Adipocyte (in vitro differentiated cells): ENCODE measurements at regions not wholly inside any gene's neighbourhood (a gene's known extent, or its start where the extent isn't known, plus 50 kb on each side); places are given as distances from the start of the nearest gene placed in this dataset.
A peak's percentile ranks its signal among the peaks of the same experiment; 100 is the strongest.
"Not testable (repeated sequence)": the region's sequence is repeated elsewhere in the genome, so short reads cannot be mapped to it uniquely, and the experiment has no call there.

Experiments
- DNase-seq: peaks from one replicate; pipeline ENCODE4 v3.0.0-alpha.2; 2015; ENCODE audit warnings: low read depth
- H3K27me3 ChIP-seq: replicated peaks from 2 replicates; pipeline ENCODE4 v1.7.0; 2013; ENCODE audit warnings: mild to moderate bottlenecking, low read length, moderate library complexity; ENCODE audit not compliant: control insufficient read depth, insufficient read depth
- H3K36me3 ChIP-seq: 2 replicates; pipeline ENCODE4 v1.7.0; 2013; ENCODE audit warnings: low read length, mild to moderate bottlenecking, moderate library complexity; ENCODE audit not compliant: control insufficient read depth, insufficient read depth, severe bottlenecking
- H3K4me1 ChIP-seq: 2 replicates; pipeline ENCODE4 v1.7.0; 2013; ENCODE audit warnings: mild to moderate bottlenecking, low read length, moderate library complexity; ENCODE audit not compliant: control insufficient read depth, insufficient read depth
- H3K4me3 ChIP-seq: 2 replicates; pipeline ENCODE4 v1.7.0; 2013; ENCODE audit warnings: mild to moderate bottlenecking, low read length, moderate library complexity
- H3K9ac ChIP-seq: 2 replicates; pipeline ENCODE4 v1.7.0; 2013; ENCODE audit warnings: mild to moderate bottlenecking, low read length, moderate library complexity
- H3K9me3 ChIP-seq: 2 replicates; pipeline ENCODE4 v1.7.0; 2013; ENCODE audit warnings: mild to moderate bottlenecking, low read length, moderate library complexity; ENCODE audit not compliant: control insufficient read depth

GRCh38 chr16:86072328-86073102 lies 173.6 kb downstream of the IRF8 start:
- Histone ChIP-seq H3K36me3 (no peaks in the 10 kb centered on the region), H3K4me1 (no peaks in the 10 kb centered on the region), H3K9ac (no peak overlapping the region), H3K27me3 (peaks cover 66% of the 10 kb centered on the region), H3K4me3 (no peak overlapping the region), H3K9me3 (no peaks in the 10 kb centered on the region)
- DNase-seq: peak; percentile 90

GRCh38 chr16:86073103-86073625 lies 174.2 kb downstream of the IRF8 start:
- H3K27me3 ChIP-seq: peaks cover 70% of the 10 kb centered on the region

GRCh38 chr16:86073763-86074493 lies 175.0 kb downstream of the IRF8 start:
- H3K27me3 ChIP-seq: peaks cover 69% of the 10 kb centered on the region
- no peaks in the 10 kb centered on the region for H3K36me3 ChIP-seq
- H3K9ac ChIP-seq: no peak overlapping the region
- H3K9me3 ChIP-seq: no peaks in the 10 kb centered on the region
- H3K4me3 ChIP-seq: no peak overlapping the region
- DNase-seq: no peak
- no peaks in the 10 kb centered on the region for H3K4me1 ChIP-seq

More at GRCh38 chr16:86073103-86073625, 174.2 kb downstream of the IRF8 start:
- no peaks in the 10 kb centered on the region for H3K36me3 ChIP-seq
- DNase-seq: no peak
- H3K4me3 ChIP-seq: no peak overlapping the region
- no peaks in the 10 kb centered on the region for H3K4me1 ChIP-seq
- H3K9me3 ChIP-seq: no peaks in the 10 kb centered on the region
- H3K9ac ChIP-seq: no peak overlapping the region

- no peaks in the 10 kb centered on the region for H3K9me3 ChIP-seq
- no peak for DNase-seq
- no peaks in the 10 kb centered on the region for H3K36me3 ChIP-seq
- H3K9ac ChIP-seq: no peak overlapping the region
- H3K4me3 ChIP-seq: no peak overlapping the region
- peaks cover 71% of the 10 kb centered on the region for H3K27me3 ChIP-seq
- H3K4me1 ChIP-seq: no peaks in the 10 kb centered on the region
Measured at GRCh38 chr16:86074651-86075487, 175.9 kb downstream of the IRF8 start.

- Histone ChIP-seq H3K9ac (no peak overlapping the region), H3K36me3 (no peaks in the 10 kb centered on the region), H3K27me3 (peaks cover 73% of the 10 kb centered on the region), H3K4me1 (no peaks in the 10 kb centered on the region), H3K4me3 (no peak overlapping the region), H3K9me3 (no peaks in the 10 kb centered on the region)
- no peak for DNase-seq
Measured at GRCh38 chr16:86075488-86075785, 176.5 kb downstream of the IRF8 start.

GRCh38 chr16:86075839-86076440 lies 177.0 kb downstream of the IRF8 start:
- no peak for DNase-seq
- Histone ChIP-seq H3K36me3 (no peaks in the 10 kb centered on the region), H3K4me3 (no peak overlapping the region), H3K9me3 (no peaks in the 10 kb centered on the region), H3K27me3 (peaks cover 70% of the 10 kb centered on the region), H3K4me1 (no peaks in the 10 kb centered on the region), H3K9ac (no peak overlapping the region)

- Histone ChIP-seq H3K36me3 (no peaks in the 10 kb centered on the region), H3K9me3 (no peaks in the 10 kb centered on the region), H3K4me1 (no peaks in the 10 kb centered on the region), H3K4me3 (no peak overlapping the region), H3K27me3 (peaks cover 68% of the 10 kb centered on the region), H3K9ac (no peak overlapping the region)
- DNase-seq: no peak
Measured at GRCh38 chr16:86076606-86077005, 177.6 kb downstream of the IRF8 start.

- Histone ChIP-seq H3K9me3 (no peaks in the 10 kb centered on the region), H3K4me1 (no peaks in the 10 kb centered on the region), H3K27me3 (peaks cover 63% of the 10 kb centered on the region), H3K9ac (no peak overlapping the region), H3K36me3 (no peaks in the 10 kb centered on the region), H3K4me3 (no peak overlapping the region)
- DNase-seq: no peak
Measured at GRCh38 chr16:86077243-86077940, 178.4 kb downstream of the IRF8 start.

GRCh38 chr16:86078121-86078600 lies 179.2 kb downstream of the IRF8 start:
- Histone ChIP-seq H3K9ac (no peak overlapping the region), H3K9me3 (no peaks in the 10 kb centered on the region), H3K4me3 (no peak overlapping the region), H3K36me3 (no peaks in the 10 kb centered on the region), H3K27me3 (peaks cover 60% of the 10 kb centered on the region), H3K4me1 (no peaks in the 10 kb centered on the region)
- no peak for DNase-seq

GRCh38 chr16:86078711-86079110 lies 179.7 kb downstream of the IRF8 start:
- not testable (repeated sequence) for H3K9ac ChIP-seq, H3K4me1 ChIP-seq, DNase-seq, H3K36me3 ChIP-seq, H3K4me3 ChIP-seq, H3K9me3 ChIP-seq
- H3K27me3 ChIP-seq: peaks cover 61% of the 10 kb centered on the region
